WTC11 (cell line): ENCODE measurements at regions not wholly inside any gene's neighbourhood (a gene's known extent, or its start where the extent isn't known, plus 50 kb on each side); places are given as distances from the start of the nearest gene placed in this dataset.

Source experiments
- ATAC-seq: fragments of 200-7000 bp; cut with Tn5 transposase; 2 replicates; pipeline ENCODE4 v1.10.0; 2021; ENCODE audit warnings: mild to moderate bottlenecking, moderate library complexity
- CTCF ChIA-PET: fragments of 300-600 bp; sonication (Branson Sonifier 250); formaldehyde crosslinking; loops from one replicate; lab custom pipeline; 2021; ENCODE audit warnings: antibody characterized with exemption; lab: Charles Lee
- POLR2A ChIA-PET: fragments of 350-600 bp; sonication (Branson Sonifier 250); formaldehyde crosslinking; loops from one replicate; lab custom pipeline; 2021; ENCODE audit warnings: antibody characterized with exemption; lab: Charles Lee
- DNase-seq: peaks from one replicate; pipeline ENCODE4 v3.0.0; 2021; ENCODE audit warnings: low spot score
- H3K27ac Mint-ChIP-seq: 2 replicates; pipeline ENCODE4 v1.8.0; 2021; ENCODE audit warnings: mixed read lengths
- H3K27me3 Mint-ChIP-seq: 2 replicates; pipeline ENCODE4 v1.8.0; 2021; ENCODE audit warnings: low read depth, mild to moderate bottlenecking, moderate library complexity, mixed read lengths
- H3K36me3 Mint-ChIP-seq: 2 replicates; pipeline ENCODE4 v1.8.0; 2021; ENCODE audit warnings: mixed read lengths
- H3K4me1 Mint-ChIP-seq: 2 replicates; pipeline ENCODE4 v1.8.0; 2022; ENCODE audit warnings: mixed read lengths
- H3K4me3 Mint-ChIP-seq: 2 replicates; pipeline ENCODE4 v1.8.0; 2021; ENCODE audit warnings: mild to moderate bottlenecking, moderate library complexity, mixed read lengths
- H3K9me3 Mint-ChIP-seq: 2 replicates; pipeline ENCODE4 v1.8.0; 2021; ENCODE audit warnings: mixed read lengths
- ATF1 ChIP-seq: sonication (generic); formaldehyde crosslinking; IDR thresholded peaks from 2 replicates; pipeline ENCODE4 v1.8.1; 2023; ENCODE audit warnings: mild to moderate bottlenecking, moderate library complexity, missing genetic modification reagents
- CBFB ChIP-seq: sonication (generic); formaldehyde crosslinking; IDR thresholded peaks from 2 replicates; pipeline ENCODE4 v1.8.1; 2022; ENCODE audit warnings: mild to moderate bottlenecking, low read depth, missing genetic modification reagents
- CREB1 ChIP-seq: sonication (generic); formaldehyde crosslinking; IDR thresholded peaks from 2 replicates; pipeline ENCODE4 v1.8.0; 2023; ENCODE audit warnings: mild to moderate bottlenecking, missing genetic modification reagents
- CREM ChIP-seq: sonication (generic); formaldehyde crosslinking; IDR thresholded peaks from 2 replicates; pipeline ENCODE4 v1.8.1; 2022; ENCODE audit warnings: mild to moderate bottlenecking, missing genetic modification reagents, moderate library complexity
- ETV6 ChIP-seq: sonication (generic); formaldehyde crosslinking; IDR thresholded peaks from 2 replicates; pipeline ENCODE4 v1.8.1; 2022; ENCODE audit warnings: mild to moderate bottlenecking, missing genetic modification reagents
- FOXJ3 ChIP-seq: sonication (generic); formaldehyde crosslinking; IDR thresholded peaks from 2 replicates; pipeline ENCODE4 v1.9.0; 2021; ENCODE audit warnings: missing genetic modification reagents, mild to moderate bottlenecking, borderline replicate concordance
- FOXP1 ChIP-seq: sonication (generic); formaldehyde crosslinking; IDR thresholded peaks from 2 replicates; pipeline ENCODE4 v1.8.0; 2022; ENCODE audit warnings: missing genetic modification reagents, mild to moderate bottlenecking, moderate library complexity, borderline replicate concordance
- GTF2I ChIP-seq: fragments of 250-450 bp; sonication (Bioruptor Pico); conservative IDR thresholded peaks from 2 replicates; pipeline ENCODE4 v1.4.0; 2021; ENCODE audit warnings: mild to moderate bottlenecking
- IRF2 ChIP-seq: sonication (generic); formaldehyde crosslinking; IDR thresholded peaks from 2 replicates; pipeline ENCODE4 v1.8.0; 2022; ENCODE audit warnings: low read depth, missing genetic modification reagents, borderline replicate concordance
- JUN ChIP-seq: sonication (generic); formaldehyde crosslinking; IDR thresholded peaks from 2 replicates; pipeline ENCODE4 v1.8.0; 2023; ENCODE audit warnings: mild to moderate bottlenecking, missing genetic modification reagents
- KAT7 ChIP-seq: sonication (generic); formaldehyde crosslinking; IDR thresholded peaks from 2 replicates; pipeline ENCODE4 v1.8.1; 2023; ENCODE audit warnings: missing genetic modification reagents, mild to moderate bottlenecking, borderline replicate concordance
- MYBL2 ChIP-seq: sonication (generic); formaldehyde crosslinking; IDR thresholded peaks from 2 replicates; pipeline ENCODE4 v1.8.1; 2023; ENCODE audit warnings: mild to moderate bottlenecking, moderate library complexity, missing genetic modification reagents
- NFATC4 ChIP-seq: fragments of 250-450 bp; sonication (Bioruptor Pico); IDR thresholded peaks from 2 replicates; pipeline ENCODE4 v1.9.0; 2021; ENCODE audit warnings: mild to moderate bottlenecking
- NFE2L1 ChIP-seq: sonication (generic); formaldehyde crosslinking; IDR thresholded peaks from 2 replicates; pipeline ENCODE4 v1.8.1; 2023; ENCODE audit warnings: missing genetic modification reagents
- NR2C2 ChIP-seq: sonication (generic); formaldehyde crosslinking; IDR thresholded peaks from 2 replicates; pipeline ENCODE4 v1.8.0; 2022; ENCODE audit warnings: mild to moderate bottlenecking, missing genetic modification reagents
- PRRX2 ChIP-seq: fragments of 250-450 bp; sonication (Bioruptor Pico); IDR thresholded peaks from 2 replicates; pipeline ENCODE4 v1.8.0; 2021; ENCODE audit warnings: mild to moderate bottlenecking
- ZNF263 ChIP-seq: sonication (generic); formaldehyde crosslinking; IDR thresholded peaks from 2 replicates; pipeline ENCODE4 v1.8.1; 2022; ENCODE audit warnings: low read depth, mild to moderate bottlenecking, moderate library complexity, missing genetic modification reagents
- ZNF671 ChIP-seq: fragments of 250-450 bp; sonication (Bioruptor Pico); IDR thresholded peaks from 2 replicates; pipeline ENCODE4 v1.8.0; 2021; ENCODE audit warnings: mild to moderate bottlenecking
- TF ChIP-seq, protein P1 (sequence below): sonication (generic); formaldehyde crosslinking; IDR thresholded peaks from 2 replicates; pipeline ENCODE4 v1.8.1; 2023; ENCODE audit warnings: mild to moderate bottlenecking, missing genetic modification reagents
- TF ChIP-seq, protein P2 (sequence below): sonication (generic); formaldehyde crosslinking; IDR thresholded peaks from 2 replicates; pipeline ENCODE4 v1.8.1; 2023; ENCODE audit warnings: mild to moderate bottlenecking, missing genetic modification reagents
- TF ChIP-seq, protein P3 (sequence below): sonication (generic); formaldehyde crosslinking; IDR thresholded peaks from 2 replicates; pipeline ENCODE4 v1.8.1; 2022; ENCODE audit warnings: low read depth, mild to moderate bottlenecking, moderate library complexity, missing genetic modification reagents, borderline replicate concordance
- TF ChIP-seq, protein P4 (sequence below): sonication (generic); formaldehyde crosslinking; IDR thresholded peaks from 2 replicates; pipeline ENCODE4 v1.8.0; 2023; ENCODE audit warnings: missing genetic modification reagents, mild to moderate bottlenecking, borderline replicate concordance
- TF ChIP-seq, protein P5 (sequence below): sonication (generic); formaldehyde crosslinking; conservative IDR thresholded peaks from 2 replicates; pipeline ENCODE4 v1.8.1; 2022; ENCODE audit warnings: mild to moderate bottlenecking, missing genetic modification reagents
- TF ChIP-seq, protein P6 (sequence below): sonication (generic); formaldehyde crosslinking; IDR thresholded peaks from 2 replicates; pipeline ENCODE4 v1.8.0; 2022; ENCODE audit warnings: mild to moderate bottlenecking, missing genetic modification reagents
- TF ChIP-seq, protein P7 (sequence below): sonication (generic); formaldehyde crosslinking; IDR thresholded peaks from 2 replicates; pipeline ENCODE4 v1.8.1; 2023; ENCODE audit warnings: mild to moderate bottlenecking, missing genetic modification reagents, moderate library complexity

DNA sequence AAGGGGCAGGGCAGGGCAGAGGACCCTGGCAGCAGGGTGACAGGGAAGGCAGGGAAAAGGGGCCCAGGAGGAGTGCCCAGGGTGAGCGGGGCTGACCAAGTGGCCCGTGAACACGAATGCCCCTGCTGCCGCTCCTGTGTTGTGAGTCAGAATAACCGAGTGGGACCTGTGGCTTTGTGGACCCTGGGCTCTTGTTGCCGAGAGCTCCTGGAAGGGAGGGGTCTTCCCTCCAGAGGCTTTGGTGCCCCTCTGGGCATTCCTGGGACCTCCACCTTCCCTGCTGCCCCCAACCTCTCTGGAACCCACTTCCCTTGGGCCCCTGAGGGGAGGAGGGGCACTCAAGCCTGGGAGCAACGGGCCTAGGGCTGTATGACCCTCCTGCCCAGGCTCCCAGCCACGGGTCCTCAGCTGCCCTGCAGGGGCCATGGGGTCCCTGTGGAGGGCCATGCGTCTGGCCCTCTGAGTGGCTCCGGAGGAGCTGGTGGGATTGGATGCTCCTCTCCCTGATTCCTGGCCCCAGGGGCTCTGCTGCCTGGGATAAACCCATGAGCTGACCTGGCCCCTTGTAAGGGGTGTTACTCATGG is 319.4 kb downstream of the TMEM121 start (continued):
- TF ChIP-seq, protein P1, sequence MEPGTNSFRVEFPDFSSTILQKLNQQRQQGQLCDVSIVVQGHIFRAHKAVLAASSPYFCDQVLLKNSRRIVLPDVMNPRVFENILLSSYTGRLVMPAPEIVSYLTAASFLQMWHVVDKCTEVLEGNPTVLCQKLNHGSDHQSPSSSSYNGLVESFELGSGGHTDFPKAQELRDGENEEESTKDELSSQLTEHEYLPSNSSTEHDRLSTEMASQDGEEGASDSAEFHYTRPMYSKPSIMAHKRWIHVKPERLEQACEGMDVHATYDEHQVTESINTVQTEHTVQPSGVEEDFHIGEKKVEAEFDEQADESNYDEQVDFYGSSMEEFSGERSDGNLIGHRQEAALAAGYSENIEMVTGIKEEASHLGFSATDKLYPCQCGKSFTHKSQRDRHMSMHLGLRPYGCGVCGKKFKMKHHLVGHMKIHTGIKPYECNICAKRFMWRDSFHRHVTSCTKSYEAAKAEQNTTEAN, result no peak
- no peak for TF ChIP-seq NR2C2
- no peak for TF ChIP-seq ZNF671 (CRISPR knock-in tag)

DNA sequence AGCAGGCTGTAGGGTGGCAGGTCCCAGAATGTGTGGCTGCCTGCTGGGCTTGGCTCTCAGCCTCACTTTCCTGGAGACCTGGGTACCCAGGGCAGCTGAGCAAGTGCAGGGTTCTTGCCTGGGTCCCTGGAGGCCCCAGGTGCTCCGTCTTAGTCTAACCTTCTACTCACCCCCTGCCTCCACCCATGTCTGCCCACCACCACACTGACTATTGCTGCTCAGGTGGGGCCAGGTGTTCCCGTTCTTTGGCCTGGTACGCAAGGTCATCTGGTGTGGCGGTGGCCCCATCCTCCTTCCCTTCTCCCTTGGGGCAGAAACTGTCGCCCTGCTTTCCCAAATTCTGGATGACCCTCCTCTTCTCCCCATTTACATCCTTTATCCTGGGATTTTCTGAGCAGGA is 319.9 kb downstream of the TMEM121 start:
- DNase-seq (no peak), ATAC-seq (no peak)
- H3K9me3 Mint-ChIP-seq, result peaks cover 55% of the 10 kb centered on the region
- TF ChIP-seq, protein P2, sequence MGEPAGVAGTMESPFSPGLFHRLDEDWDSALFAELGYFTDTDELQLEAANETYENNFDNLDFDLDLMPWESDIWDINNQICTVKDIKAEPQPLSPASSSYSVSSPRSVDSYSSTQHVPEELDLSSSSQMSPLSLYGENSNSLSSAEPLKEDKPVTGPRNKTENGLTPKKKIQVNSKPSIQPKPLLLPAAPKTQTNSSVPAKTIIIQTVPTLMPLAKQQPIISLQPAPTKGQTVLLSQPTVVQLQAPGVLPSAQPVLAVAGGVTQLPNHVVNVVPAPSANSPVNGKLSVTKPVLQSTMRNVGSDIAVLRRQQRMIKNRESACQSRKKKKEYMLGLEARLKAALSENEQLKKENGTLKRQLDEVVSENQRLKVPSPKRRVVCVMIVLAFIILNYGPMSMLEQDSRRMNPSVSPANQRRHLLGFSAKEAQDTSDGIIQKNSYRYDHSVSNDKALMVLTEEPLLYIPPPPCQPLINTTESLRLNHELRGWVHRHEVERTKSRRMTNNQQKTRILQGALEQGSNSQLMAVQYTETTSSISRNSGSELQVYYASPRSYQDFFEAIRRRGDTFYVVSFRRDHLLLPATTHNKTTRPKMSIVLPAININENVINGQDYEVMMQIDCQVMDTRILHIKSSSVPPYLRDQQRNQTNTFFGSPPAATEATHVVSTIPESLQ (CRISPR knock-in tag), result no peak
- TF ChIP-seq ETV6, result no peak
- no peak for TF ChIP-seq CREB1
- TF ChIP-seq FOXJ3 (CRISPR knock-in tag), result no peak
- TF ChIP-seq NFATC4 (CRISPR knock-in tag), result no peak
- TF ChIP-seq, protein P3, sequence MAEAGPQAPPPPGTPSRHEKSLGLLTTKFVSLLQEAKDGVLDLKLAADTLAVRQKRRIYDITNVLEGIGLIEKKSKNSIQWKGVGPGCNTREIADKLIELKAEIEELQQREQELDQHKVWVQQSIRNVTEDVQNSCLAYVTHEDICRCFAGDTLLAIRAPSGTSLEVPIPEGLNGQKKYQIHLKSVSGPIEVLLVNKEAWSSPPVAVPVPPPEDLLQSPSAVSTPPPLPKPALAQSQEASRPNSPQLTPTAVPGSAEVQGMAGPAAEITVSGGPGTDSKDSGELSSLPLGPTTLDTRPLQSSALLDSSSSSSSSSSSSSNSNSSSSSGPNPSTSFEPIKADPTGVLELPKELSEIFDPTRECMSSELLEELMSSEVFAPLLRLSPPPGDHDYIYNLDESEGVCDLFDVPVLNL, result no peak
- TF ChIP-seq CBFB (CRISPR knock-in tag), result no peak
- peaks cover 17% of the 10 kb centered on the region for H3K27me3 Mint-ChIP-seq
- CTCF ChIA-PET, result no interaction called here
- H3K4me3 Mint-ChIP-seq, result no peak overlapping the region
- H3K27ac Mint-ChIP-seq, result no peak overlapping the region
- POLR2A ChIA-PET, result no interaction called here
- peaks cover 64% of the 10 kb centered on the region for H3K36me3 Mint-ChIP-seq
- no peaks in the 10 kb centered on the region for H3K4me1 Mint-ChIP-seq

DNA sequence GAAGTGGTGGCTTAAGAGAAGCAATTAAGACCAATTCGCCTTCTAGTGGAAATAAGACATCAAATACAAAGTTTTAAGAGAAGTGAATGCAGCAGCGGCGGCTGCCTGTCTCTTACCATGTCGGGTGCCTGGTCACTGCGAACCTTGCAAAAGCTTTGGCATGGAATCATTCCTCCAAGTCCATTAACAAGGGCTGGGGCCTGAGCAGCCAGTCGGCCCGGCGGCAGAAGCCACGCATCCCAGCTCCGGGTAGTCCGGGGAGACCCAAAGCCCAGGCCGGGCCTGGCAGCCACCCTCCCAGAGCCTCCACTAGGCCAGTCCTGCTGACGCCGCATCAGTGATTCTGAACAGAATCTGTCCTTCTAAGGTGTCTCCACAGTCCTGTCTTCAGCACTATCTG is 321.0 kb downstream of the TMEM121 start:
- no peak for DNase-seq
- peaks cover 61% of the 10 kb centered on the region for H3K36me3 Mint-ChIP-seq

DNA sequence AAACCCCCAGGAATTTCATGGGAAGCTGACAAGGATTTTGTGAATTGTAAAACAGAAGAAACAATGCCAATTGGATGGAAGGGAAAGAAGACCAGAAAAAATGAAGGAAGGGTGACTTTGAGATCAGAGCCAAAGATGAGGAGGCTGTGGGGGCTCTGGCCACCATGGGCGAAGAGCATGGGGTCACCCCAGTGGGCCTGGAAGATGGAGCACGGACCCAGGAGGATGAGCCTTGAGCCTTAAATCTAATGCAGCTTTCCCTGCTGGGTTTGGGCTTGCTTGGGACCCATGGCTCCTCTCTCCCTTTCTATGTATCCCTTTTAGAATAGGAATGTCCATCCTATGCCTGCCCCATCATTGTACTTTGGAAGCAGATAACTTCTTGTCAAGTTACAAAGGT is 322.2 kb downstream of the TMEM121 start:
- H3K9me3 Mint-ChIP-seq, result peaks cover 45% of the 10 kb centered on the region
- H3K36me3 Mint-ChIP-seq, result peaks cover 59% of the 10 kb centered on the region
- no peaks in the 10 kb centered on the region for H3K4me1 Mint-ChIP-seq
- DNase-seq, result no peak
- H3K27ac Mint-ChIP-seq, result no peak overlapping the region
- peaks cover 11% of the 10 kb centered on the region for H3K27me3 Mint-ChIP-seq
- no peak overlapping the region for H3K4me3 Mint-ChIP-seq
- POLR2A ChIA-PET, result no interaction called here
- ATAC-seq, result no peak
- CTCF ChIA-PET, result no interaction called here
- TF ChIP-seq, protein P4, sequence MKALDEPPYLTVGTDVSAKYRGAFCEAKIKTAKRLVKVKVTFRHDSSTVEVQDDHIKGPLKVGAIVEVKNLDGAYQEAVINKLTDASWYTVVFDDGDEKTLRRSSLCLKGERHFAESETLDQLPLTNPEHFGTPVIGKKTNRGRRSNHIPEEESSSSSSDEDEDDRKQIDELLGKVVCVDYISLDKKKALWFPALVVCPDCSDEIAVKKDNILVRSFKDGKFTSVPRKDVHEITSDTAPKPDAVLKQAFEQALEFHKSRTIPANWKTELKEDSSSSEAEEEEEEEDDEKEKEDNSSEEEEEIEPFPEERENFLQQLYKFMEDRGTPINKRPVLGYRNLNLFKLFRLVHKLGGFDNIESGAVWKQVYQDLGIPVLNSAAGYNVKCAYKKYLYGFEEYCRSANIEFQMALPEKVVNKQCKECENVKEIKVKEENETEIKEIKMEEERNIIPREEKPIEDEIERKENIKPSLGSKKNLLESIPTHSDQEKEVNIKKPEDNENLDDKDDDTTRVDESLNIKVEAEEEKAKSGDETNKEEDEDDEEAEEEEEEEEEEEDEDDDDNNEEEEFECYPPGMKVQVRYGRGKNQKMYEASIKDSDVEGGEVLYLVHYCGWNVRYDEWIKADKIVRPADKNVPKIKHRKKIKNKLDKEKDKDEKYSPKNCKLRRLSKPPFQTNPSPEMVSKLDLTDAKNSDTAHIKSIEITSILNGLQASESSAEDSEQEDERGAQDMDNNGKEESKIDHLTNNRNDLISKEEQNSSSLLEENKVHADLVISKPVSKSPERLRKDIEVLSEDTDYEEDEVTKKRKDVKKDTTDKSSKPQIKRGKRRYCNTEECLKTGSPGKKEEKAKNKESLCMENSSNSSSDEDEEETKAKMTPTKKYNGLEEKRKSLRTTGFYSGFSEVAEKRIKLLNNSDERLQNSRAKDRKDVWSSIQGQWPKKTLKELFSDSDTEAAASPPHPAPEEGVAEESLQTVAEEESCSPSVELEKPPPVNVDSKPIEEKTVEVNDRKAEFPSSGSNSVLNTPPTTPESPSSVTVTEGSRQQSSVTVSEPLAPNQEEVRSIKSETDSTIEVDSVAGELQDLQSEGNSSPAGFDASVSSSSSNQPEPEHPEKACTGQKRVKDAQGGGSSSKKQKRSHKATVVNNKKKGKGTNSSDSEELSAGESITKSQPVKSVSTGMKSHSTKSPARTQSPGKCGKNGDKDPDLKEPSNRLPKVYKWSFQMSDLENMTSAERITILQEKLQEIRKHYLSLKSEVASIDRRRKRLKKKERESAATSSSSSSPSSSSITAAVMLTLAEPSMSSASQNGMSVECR, result no peak
- TF ChIP-seq ZNF263 (CRISPR knock-in tag), result no peak
- TF ChIP-seq ATF1 (CRISPR knock-in tag), result no peak
- TF ChIP-seq GTF2I (CRISPR knock-in tag), result no peak
- TF ChIP-seq, protein P5, sequence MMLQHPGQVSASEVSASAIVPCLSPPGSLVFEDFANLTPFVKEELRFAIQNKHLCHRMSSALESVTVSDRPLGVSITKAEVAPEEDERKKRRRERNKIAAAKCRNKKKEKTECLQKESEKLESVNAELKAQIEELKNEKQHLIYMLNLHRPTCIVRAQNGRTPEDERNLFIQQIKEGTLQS, result no peak
- no peak for TF ChIP-seq PRRX2 (CRISPR knock-in tag)
- TF ChIP-seq IRF2 (CRISPR knock-in tag), result no peak
- TF ChIP-seq, protein P6, sequence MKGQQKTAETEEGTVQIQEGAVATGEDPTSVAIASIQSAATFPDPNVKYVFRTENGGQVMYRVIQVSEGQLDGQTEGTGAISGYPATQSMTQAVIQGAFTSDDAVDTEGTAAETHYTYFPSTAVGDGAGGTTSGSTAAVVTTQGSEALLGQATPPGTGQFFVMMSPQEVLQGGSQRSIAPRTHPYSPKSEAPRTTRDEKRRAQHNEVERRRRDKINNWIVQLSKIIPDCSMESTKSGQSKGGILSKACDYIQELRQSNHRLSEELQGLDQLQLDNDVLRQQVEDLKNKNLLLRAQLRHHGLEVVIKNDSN (CRISPR knock-in tag), result no peak
- TF ChIP-seq JUN (CRISPR knock-in tag), result no peak
- TF ChIP-seq, protein P7, sequence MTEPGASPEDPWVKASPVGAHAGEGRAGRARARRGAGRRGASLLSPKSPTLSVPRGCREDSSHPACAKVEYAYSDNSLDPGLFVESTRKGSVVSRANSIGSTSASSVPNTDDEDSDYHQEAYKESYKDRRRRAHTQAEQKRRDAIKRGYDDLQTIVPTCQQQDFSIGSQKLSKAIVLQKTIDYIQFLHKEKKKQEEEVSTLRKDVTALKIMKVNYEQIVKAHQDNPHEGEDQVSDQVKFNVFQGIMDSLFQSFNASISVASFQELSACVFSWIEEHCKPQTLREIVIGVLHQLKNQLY (CRISPR knock-in tag), result no peak

More for the DNA sequence above, 321.0 kb downstream of the TMEM121 start:
- Mint-ChIP-seq H3K9me3 (peaks cover 48% of the 10 kb centered on the region), H3K27ac (no peak overlapping the region), H3K27me3 (peaks cover 12% of the 10 kb centered on the region), H3K4me3 (no peak overlapping the region), H3K4me1 (no peaks in the 10 kb centered on the region)
- ChIA-PET CTCF (no interaction called here), POLR2A (no interaction called here)
- no peak for TF ChIP-seq NR2C2
- TF ChIP-seq NFE2L1, result no peak
- no peak for TF ChIP-seq CREM (CRISPR knock-in tag)
- TF ChIP-seq FOXP1 (CRISPR knock-in tag), result no peak
- no peak for TF ChIP-seq ZNF263 (CRISPR knock-in tag)
- no peak for TF ChIP-seq NFATC4 (CRISPR knock-in tag)
- no peak for TF ChIP-seq MYBL2 (CRISPR knock-in tag)
- TF ChIP-seq KAT7, result no peak
- no peak for ATAC-seq
